ENCODE measurements at regions not wholly inside any gene's neighbourhood (a gene's known extent, or its start where the extent isn't known, plus 50 kb on each side); places are given as distances from the start of the nearest gene placed in this dataset.

- DNase-seq: no peak
Measured at GRCh38 chr14:104436741-104437701, 142.5 kb upstream of the C14orf180 start.

- DNase-seq: no peak
Measured at GRCh38 chr14:104437703-104438102, 141.9 kb upstream of the C14orf180 start.

DNA sequence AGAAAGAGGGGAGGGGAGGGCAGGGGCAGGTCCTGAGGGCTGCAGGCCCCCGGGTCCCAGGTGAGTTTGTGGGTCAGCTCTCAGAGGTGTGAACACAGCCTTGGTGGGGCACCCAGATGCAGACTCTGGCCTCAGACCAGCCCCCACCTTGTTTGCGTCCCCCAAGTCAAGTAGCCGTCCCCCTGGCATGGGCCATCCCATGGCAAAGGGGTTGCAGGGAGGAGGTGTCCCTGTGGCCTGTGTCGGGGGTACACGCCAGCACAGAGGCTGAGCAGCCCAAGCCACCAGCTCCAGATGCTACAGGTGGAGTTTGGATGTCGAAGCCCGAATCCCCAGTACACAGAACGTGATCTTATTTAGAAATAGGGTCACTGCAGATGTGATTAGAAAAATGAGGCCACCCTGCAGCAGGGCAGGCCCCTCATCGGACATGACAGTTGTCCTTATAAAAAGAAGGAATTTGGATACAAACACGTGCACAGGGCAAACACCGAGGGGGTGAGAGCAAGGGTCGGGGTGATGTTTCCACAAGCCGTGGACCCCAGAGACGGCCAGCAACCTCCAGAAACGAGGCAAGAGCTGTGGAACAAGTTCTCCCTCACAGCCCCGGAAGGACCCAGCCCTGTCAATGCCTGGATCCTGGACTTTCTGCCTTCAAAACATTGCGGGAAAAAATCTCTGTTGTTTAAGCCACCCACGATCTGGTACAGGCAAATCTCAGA is 141.2 kb upstream of the C14orf180 start:
- no peak for DNase-seq

- DNase-seq: no peak
Measured at GRCh38 chr14:104439625-104440024, 139.9 kb upstream of the C14orf180 start.

DNA sequence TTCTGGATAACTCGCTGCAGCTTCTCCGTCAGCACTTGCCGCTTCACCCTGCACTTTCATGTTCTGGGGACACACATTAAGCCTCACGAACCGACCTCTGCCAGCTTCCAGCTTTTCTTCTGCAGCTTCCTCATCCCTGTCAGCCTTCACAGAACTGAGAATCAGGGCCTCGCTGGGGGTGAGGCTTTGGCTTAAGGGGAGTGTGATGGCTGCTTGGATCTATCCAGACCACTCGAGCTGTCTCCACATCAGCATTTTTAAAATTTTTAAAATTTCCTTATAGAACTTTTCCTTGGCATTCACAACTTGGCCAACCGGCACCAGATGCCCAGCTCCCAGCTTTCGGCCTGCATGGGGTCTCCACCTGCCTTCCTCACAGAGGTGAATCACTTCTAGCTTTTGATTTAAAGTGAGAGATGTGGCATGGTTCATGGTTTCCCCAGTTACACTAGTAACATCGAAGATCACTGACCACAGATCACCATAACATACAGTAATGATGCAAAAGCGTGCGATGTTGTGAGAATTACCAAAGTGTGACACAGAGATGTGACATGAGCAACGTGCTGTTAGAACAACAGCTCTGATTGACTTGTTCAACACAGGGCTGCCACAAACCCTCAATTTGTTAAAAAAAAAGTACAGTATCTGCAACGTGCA is 139.1 kb upstream of the C14orf180 start:
- DNase-seq: no peak

- DNase-seq: no peak
Measured at GRCh38 chr14:104441275-104442106, 138.1 kb upstream of the C14orf180 start.

DNA sequence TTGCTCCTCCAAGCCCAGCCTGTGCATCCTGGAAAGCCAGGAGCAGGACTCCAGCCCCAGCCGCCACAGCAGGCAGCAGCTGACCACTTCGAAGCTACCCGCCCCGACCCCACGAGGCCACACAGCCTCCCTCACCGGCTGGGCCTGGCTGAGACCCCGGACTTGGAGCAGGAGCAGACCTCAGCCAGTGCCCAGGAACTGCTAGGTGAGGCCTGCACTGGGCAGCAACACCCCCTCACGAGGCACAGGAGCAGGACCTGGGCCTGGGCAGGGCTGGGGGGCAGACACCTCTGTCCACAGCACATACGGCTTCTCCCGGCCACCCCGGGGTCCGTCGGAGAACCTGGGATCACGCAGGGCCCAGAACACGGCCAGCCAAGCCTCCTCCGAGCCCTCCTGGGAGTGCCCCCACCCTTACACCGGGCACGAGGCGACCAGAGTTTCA is 137.4 kb upstream of the C14orf180 start:
- no peak for DNase-seq

GRCh38 chr14:104442631-104443390 is 136.8 kb upstream of the C14orf180 start:
- no peak for DNase-seq

DNA sequence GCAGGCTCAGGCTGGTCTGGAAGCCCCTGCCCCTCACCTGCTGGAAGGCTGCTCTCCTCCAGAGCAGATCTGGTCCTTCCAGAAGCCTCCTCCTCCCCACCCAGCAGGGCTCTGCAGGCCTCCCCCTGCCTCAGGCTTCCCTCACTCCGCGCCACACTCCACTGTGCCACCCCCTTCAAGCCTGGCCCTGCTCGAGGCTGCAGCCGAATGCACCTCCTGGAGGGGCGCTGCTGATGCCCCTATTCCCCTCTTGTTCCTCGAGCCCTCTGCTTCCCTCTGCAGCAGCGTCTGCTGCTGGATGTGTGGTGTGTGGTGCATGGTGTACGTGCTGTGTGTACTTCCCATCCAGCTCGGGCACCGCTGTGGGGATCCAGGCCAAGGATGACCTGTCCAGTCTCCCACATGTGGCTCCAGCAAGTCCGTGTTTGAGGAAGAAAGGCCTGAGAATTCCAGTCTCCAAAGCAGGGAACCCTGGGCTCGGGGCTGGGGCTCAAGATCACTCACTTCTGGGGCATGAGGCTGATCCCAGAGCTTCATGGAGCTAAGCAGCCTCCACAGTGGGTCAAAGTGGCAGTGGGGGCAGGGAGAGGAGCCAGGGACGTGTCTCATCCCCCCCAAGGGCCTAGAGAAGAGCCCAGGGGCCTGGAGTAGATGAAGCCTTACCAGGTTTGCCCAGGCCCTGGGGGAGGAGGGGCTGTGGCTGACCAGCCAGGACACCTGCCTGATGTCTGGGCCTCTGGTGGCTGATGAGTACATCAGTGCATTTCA is 136.0 kb upstream of the C14orf180 start:
- no peak for DNase-seq

- DNase-seq: no peak
Measured at GRCh38 chr14:104444159-104445030, 135.2 kb upstream of the C14orf180 start.

DNA sequence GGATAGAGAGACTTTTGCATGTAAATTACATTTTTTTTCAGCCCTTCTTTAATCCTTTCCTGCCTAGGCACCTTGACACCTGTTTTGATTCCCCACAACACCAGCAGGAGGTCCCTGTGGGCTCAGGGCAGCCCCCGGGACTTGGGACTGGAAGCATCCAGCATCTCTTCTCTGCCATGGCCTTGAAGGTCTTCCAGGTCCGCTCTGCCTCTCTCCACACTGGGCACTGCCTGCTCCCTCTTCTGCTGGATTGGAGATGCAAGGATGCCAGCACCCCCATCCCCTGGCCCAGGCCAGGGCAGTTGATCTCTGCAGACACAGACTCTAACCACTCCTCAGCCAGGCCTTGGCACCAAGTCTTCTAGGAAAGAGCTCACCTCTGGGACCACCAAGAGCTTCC is 134.5 kb upstream of the C14orf180 start:
- no peak for DNase-seq

DNA sequence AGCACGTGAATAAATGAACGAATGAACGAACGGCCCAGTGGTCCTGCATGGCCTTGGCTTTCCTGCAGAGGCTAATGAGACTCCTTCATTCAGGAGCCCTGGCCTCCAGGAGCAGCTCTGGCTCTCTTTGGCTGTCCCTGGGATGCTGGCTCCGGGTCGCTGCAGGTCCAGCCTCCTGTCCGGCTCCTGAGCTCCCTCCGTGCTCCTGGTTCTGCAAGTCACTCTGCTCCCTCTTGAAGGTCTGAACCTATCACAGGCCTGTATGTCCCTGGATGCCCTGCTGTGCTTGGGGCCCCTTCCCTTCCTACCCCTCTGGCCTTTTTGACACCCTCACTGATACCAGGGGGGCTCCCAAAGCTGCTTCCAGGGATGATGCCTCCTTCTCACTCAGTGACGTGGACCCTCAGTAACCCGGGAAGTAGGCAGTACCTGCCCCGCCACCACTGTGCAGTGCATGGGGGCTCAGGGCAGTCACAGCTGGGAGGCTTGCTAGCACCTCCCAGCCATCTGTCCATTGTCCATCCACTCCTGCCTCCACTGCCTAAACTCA is 133.7 kb upstream of the C14orf180 start:
- DNase-seq: no peak

DNA sequence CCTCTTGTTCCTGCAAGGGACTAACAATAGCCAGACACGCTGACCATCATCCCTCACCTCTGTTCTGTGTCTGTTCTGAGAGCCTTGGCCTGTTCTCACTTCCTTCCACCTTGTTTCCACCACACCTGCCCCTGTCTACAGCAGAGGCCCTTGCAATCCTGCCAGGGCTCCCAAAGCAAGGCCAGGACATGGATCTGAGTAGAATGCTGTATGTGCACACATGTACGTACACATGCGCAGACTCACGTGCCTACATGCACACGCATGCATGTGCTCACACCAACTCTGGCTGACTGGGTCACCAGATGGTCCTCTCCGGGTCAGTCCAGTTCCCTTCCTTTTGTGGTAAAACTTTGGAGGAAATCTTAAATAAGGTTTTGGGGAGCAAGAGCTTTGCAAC is 133.0 kb upstream of the C14orf180 start:
- no peak for DNase-seq

- DNase-seq: no peak
Measured at GRCh38 chr14:104447750-104448149, 131.8 kb upstream of the C14orf180 start.

GRCh38 chr14:104448321-104448720 is 131.2 kb upstream of the C14orf180 start:
- DNase-seq: no peak

- DNase-seq: no peak
Measured at GRCh38 chr14:104448721-104449120, 130.8 kb upstream of the C14orf180 start.

DNA sequence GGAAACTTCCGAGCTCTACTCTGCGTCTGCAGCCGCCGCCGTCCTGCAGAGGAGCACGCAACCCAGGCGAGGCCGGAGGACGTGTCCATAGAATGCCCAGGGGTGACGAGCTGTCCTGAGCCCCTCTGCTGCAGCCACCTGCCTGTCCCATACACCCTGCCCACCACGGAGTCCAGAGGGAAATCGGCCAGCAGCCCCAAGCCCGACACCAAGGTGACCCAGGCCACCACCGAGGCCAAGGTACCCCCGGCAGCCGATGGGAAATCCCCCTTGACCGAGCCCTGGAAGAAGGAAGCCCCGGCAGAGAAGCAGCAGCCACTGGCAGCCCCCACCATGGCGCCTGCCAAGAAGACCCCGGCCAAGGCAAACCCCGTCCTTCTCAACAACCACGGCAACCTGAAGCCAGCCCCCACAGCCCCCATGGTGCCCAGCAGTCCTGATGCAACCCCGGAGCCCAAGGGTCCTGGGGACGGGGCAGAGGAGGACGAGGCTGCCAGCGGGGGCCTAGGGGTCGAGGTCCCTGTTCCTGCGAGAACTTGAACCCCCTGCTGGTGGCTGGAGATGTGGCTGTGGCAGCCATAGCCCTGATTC is 128.7 kb upstream of the C14orf180 start:
- DNase-seq: no peak

- DNase-seq: no peak
Measured at GRCh38 chr14:104451474-104451873, 128.1 kb upstream of the C14orf180 start.

Data from muscle of arm (tissue), 1 donor.